ENCODE measurements at regions not wholly inside any gene's neighbourhood (a gene's known extent, or its start where the extent isn't known, plus 50 kb on each side); places are given as distances from the start of the nearest gene placed in this dataset.

DNA sequence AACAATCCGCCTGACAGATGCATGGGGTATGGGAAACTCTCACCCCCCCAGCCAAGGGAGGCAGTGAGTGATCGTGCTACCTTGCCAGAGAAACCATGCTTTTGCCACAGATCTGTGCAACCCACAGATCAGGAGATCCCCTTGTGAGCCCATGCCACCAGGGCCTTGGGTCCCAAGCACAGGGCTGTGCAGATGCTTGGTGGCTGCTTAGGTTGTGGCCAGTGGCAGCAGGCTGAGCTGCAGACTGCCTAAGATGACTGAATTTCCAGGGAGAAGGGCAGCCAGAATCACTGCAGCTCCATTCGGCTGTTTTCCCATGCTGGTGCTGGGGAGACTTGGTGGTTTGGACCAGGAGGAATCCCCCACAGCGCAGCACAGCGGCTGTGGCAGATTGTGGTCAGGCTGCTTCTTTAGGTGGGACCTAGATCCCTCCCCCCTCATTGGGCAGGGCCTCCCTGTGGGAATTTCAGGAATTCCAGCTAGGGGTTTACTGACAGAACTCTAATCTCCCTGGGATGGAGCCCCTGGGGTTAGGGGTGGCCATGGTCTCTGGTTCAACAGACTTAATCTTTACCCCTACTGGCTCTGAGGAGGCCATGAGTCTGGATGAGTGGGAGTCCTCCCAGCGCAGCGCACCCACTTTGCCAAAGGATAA is 264.6 kb upstream of the DAAM1 start:
- no peaks in the 10 kb centered on the region for H3K27me3 ChIP-seq (ENCODE audit: control insufficient read depth in 1 of 2, insufficient read depth in 2 of 2, low read length in 2 of 2)
- H3K36me3 ChIP-seq (ENCODE audit: control insufficient read depth in 2 of 2, insufficient read depth in 2 of 2, low read length in 1 of 2) = no peaks in the 10 kb centered on the region
- H3K27ac ChIP-seq (ENCODE audit: low read depth in 2 of 2, low read length in 1 of 2) = no peak overlapping the region
- H3K4me3 ChIP-seq (ENCODE audit: low read depth in 1 of 2, low read length in 2 of 2) = no peak overlapping the region
- 75 to 76% methylated on average over 7 of the region's 7 CpGs for WGBS, 2 donors
- no peaks in the 10 kb centered on the region for H3K9me3 ChIP-seq (ENCODE audit: control insufficient read depth in 2 of 2, insufficient read depth in 1 of 2, low read depth in 1 of 2, low read length in 1 of 2)
- H3K4me1 ChIP-seq (ENCODE audit: control insufficient read depth in 2 of 2, insufficient read depth in 2 of 2, low read length in 1 of 2) = no peaks in the 10 kb centered on the region

DNA sequence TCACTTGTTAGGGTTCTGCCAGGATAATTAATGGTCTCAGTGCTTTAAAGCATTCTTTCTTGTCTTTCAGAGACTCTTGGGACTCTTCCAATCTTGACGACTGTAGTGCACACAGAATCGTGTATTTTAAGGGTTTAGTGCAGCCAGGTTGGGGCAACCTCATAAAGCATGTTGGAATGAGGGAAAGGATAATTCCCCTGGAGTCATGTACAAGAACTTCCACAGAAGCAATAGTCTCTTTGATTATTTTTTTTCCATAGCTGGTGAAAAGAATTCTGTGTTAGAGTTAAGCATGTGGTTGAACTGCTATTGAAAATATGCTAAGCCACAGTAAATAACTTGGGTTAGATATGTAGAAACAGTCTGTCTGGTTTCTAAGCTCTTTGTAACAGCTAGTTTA is 246.8 kb upstream of the DAAM1 start:
- peaks cover 0 to 7% of the 10 kb centered on the region in 2 donors for H3K9me3 ChIP-seq (ENCODE audit: control insufficient read depth in 2 of 2, insufficient read depth in 1 of 2, low read depth in 1 of 2, low read length in 1 of 2)
- WGBS, 2 donors = 16 to 24% methylated on average over 2 of the region's 2 CpGs
- H3K27ac ChIP-seq (ENCODE audit: low read depth in 2 of 2, low read length in 1 of 2) = no peak overlapping the region
- no peak overlapping the region for H3K4me3 ChIP-seq (ENCODE audit: low read depth in 1 of 2, low read length in 2 of 2)
- H3K4me1 ChIP-seq (ENCODE audit: control insufficient read depth in 2 of 2, insufficient read depth in 2 of 2, low read length in 1 of 2) = no peaks in the 10 kb centered on the region
- H3K27me3 ChIP-seq (ENCODE audit: control insufficient read depth in 1 of 2, insufficient read depth in 2 of 2, low read length in 2 of 2) = no peaks in the 10 kb centered on the region
- H3K36me3 ChIP-seq (ENCODE audit: control insufficient read depth in 2 of 2, insufficient read depth in 2 of 2, low read length in 1 of 2) = no peaks in the 10 kb centered on the region

DNA sequence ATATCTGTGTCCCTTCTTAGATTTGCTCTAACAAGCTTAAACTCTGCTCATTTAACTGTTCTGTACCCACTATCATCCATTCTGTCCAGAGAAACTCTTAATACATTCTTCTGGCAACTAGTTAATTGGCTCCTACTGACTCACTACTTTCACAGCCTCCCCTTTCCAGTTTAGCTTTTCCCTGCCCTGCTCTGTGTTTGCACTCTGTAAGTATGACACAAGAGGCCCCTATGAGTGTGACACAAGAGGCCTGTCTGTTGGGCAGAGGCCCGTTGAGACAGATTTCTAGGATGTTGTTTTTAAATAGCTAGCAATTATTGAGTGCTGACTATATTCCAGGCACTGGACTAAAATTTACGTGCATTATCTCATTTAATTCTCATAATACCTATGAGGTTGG is 246.0 kb upstream of the DAAM1 start:
- Histone ChIP-seq H3K4me3 (ENCODE audit: low read depth in 1 of 2, low read length in 2 of 2) (no peak overlapping the region), H3K27me3 (ENCODE audit: control insufficient read depth in 1 of 2, insufficient read depth in 2 of 2, low read length in 2 of 2) (no peaks in the 10 kb centered on the region), H3K36me3 (ENCODE audit: control insufficient read depth in 2 of 2, insufficient read depth in 2 of 2, low read length in 1 of 2) (no peaks in the 10 kb centered on the region), H3K9me3 (ENCODE audit: control insufficient read depth in 2 of 2, insufficient read depth in 1 of 2, low read depth in 1 of 2, low read length in 1 of 2) (peaks cover 0 to 7% of the 10 kb centered on the region in 2 donors), H3K4me1 (ENCODE audit: control insufficient read depth in 2 of 2, insufficient read depth in 2 of 2, low read length in 1 of 2) (no peaks in the 10 kb centered on the region), H3K27ac (ENCODE audit: low read depth in 2 of 2, low read length in 1 of 2) (no peak overlapping the region)
- 60% methylated on average over 2 of the region's 2 CpGs for WGBS, 2 donors

DNA sequence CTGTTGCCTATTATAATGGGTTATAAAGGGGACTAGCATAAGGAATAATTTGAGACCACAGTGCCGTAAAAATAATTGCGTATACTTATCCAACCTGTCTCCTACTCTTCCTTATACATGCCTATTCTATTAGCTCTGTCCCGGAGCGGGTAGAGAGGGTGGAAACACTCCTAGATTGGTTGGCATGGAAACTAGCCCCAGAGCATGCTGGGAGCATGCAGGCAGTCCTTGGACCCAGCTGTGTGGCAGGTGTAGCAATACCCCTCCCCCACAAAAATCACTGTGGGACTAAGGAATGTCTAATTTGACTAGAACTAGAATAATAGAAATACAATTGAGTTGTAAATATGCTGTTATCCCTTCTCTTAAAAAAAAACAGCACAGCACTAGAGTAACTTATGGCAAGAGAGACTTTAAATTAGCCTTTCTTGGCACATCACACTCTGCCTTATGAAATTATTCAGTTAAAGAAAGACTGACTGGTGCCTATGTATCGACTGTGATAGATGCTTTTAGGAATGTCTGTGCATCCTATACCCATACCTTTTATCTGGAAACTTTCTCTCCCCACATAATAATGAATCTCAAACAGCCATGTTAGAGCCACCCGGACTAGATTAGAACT is 244.0 kb upstream of the DAAM1 start:
- Histone ChIP-seq H3K27ac (ENCODE audit: low read depth in 2 of 2, low read length in 1 of 2) (no peak overlapping the region), H3K27me3 (ENCODE audit: control insufficient read depth in 1 of 2, insufficient read depth in 2 of 2, low read length in 2 of 2) (no peaks in the 10 kb centered on the region), H3K9me3 (ENCODE audit: control insufficient read depth in 2 of 2, insufficient read depth in 1 of 2, low read depth in 1 of 2, low read length in 1 of 2) (peaks cover 0 to under 1% of the 10 kb centered on the region in 2 donors), H3K4me1 (ENCODE audit: control insufficient read depth in 2 of 2, insufficient read depth in 2 of 2, low read length in 1 of 2) (no peaks in the 10 kb centered on the region), H3K36me3 (ENCODE audit: control insufficient read depth in 2 of 2, insufficient read depth in 2 of 2, low read length in 1 of 2) (no peaks in the 10 kb centered on the region), H3K4me3 (ENCODE audit: low read depth in 1 of 2, low read length in 2 of 2) (no peak overlapping the region)
- 63 to 81% methylated on average over 6 of the region's 6 CpGs for WGBS, 2 donors

DNA sequence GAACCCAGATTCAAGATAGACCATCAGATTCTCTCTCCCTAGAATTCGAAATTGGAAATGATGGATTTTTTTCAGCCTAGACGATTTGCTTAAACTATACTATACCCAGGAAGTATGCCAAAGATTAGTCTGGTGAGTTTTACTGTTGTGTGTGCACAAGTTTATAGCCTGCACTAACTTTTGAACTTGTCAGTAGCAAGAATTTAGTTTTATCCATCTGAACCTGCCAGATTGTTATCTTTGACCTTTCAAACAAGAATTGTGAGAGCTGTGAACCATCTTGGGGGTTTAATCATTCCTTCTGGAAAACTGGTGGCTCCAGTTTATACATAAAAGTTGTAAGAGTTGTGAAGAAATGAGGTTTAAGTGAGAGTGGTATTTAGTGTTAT is 243.5 kb upstream of the DAAM1 start:
- no peaks in the 10 kb centered on the region for H3K36me3 ChIP-seq (ENCODE audit: control insufficient read depth in 2 of 2, insufficient read depth in 2 of 2, low read length in 1 of 2)
- no peaks in the 10 kb centered on the region for H3K4me1 ChIP-seq (ENCODE audit: control insufficient read depth in 2 of 2, insufficient read depth in 2 of 2, low read length in 1 of 2)
- H3K27ac ChIP-seq (ENCODE audit: low read depth in 2 of 2, low read length in 1 of 2) = no peak overlapping the region
- no peak overlapping the region for H3K4me3 ChIP-seq (ENCODE audit: low read depth in 1 of 2, low read length in 2 of 2)
- no peaks in the 10 kb centered on the region for H3K27me3 ChIP-seq (ENCODE audit: control insufficient read depth in 1 of 2, insufficient read depth in 2 of 2, low read length in 2 of 2)
- H3K9me3 ChIP-seq (ENCODE audit: control insufficient read depth in 2 of 2, insufficient read depth in 1 of 2, low read depth in 1 of 2, low read length in 1 of 2) = no peaks in the 10 kb centered on the region
- WGBS, 2 donors = 46 to 54% methylated on average over 2 of the region's 2 CpGs

DNA sequence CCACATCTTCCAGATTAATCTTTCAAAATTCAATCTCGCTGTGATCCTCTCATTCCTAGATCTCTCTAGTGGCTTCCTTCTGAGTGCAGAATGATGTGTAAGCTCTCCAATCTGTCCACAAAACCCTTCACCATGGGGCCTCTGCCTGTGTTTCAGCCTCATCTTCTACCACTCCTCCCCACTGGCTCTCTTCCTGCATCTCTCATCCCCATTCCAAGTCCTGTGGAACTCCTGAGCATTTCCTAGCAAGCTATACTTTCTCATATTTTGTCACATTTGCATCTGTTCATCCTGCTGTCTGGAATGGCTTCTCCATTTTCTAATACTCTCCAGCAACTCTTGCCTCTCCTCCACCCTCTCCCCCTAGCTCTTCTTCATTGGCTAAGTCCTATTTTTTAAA is 242.0 kb upstream of the DAAM1 start:
- no peaks in the 10 kb centered on the region for H3K4me1 ChIP-seq (ENCODE audit: control insufficient read depth in 2 of 2, insufficient read depth in 2 of 2, low read length in 1 of 2)
- H3K27me3 ChIP-seq (ENCODE audit: control insufficient read depth in 1 of 2, insufficient read depth in 2 of 2, low read length in 2 of 2) = no peaks in the 10 kb centered on the region
- H3K9me3 ChIP-seq (ENCODE audit: control insufficient read depth in 2 of 2, insufficient read depth in 1 of 2, low read depth in 1 of 2, low read length in 1 of 2) = no peaks in the 10 kb centered on the region
- H3K36me3 ChIP-seq (ENCODE audit: control insufficient read depth in 2 of 2, insufficient read depth in 2 of 2, low read length in 1 of 2) = no peaks in the 10 kb centered on the region
- no peak overlapping the region for H3K4me3 ChIP-seq (ENCODE audit: low read depth in 1 of 2, low read length in 2 of 2)
- WGBS, 2 donors = 82 to 87% methylated on average over 1 of the region's 1 CpG
- no peak overlapping the region for H3K27ac ChIP-seq (ENCODE audit: low read depth in 2 of 2, low read length in 1 of 2)

DNA sequence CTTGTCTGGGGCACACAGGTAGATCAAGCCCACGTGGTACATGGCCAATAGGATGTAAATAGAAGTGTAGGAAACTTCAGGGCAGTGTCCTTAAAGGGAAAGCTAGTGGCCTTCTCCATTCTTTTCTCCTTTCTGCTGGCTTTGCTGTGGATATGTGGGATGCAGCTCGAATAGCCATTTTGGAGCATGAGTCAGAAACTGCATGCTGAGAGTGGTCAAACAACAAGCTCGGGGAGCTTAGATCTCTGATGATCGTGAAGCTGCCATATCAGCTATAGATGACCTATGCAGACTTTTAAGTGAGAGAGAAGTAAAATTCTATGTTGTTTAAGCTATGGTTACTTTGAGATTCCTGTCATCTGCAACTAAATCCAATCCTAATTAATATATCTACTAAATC is 241.3 kb upstream of the DAAM1 start:
- no peak overlapping the region for H3K27ac ChIP-seq (ENCODE audit: low read depth in 2 of 2, low read length in 1 of 2)

DNA sequence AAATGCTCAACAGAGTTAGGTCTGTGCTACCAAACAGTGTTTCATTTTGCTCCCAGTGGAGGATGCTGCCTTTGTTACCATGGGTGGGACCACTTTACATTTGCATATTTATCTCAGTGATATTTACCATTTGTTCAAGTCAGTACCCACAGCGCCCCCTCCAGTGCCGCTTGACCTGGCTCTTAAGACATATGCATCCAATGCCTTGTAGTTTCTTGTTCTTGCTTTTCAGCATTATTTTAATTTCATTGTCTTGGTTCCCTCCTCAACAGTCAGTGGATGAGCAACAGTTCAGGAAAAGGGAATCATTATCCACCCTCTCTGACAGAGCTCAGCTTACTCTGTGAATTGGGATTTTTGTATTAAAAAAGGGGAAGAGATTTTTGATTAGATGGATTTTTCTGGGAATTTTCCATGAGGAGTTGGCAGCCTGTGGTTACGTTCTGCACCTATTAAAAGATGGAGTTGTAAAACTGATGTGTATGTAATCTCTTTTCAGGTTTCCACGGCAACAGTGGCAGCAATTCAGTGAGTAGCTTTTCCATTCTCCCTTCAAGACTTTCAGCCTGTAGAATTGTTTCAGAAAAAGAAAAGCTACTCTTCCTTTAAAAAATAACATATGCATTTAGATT is 240.5 kb upstream of the DAAM1 start:
- 62 to 74% methylated on average over 4 of the region's 4 CpGs for WGBS, 2 donors
- Histone ChIP-seq H3K4me3 (ENCODE audit: low read depth in 1 of 2, low read length in 2 of 2) (no peak overlapping the region), H3K4me1 (ENCODE audit: control insufficient read depth in 2 of 2, insufficient read depth in 2 of 2, low read length in 1 of 2) (no peaks in the 10 kb centered on the region), H3K27ac (ENCODE audit: low read depth in 2 of 2, low read length in 1 of 2) (no peak overlapping the region), H3K36me3 (ENCODE audit: control insufficient read depth in 2 of 2, insufficient read depth in 2 of 2, low read length in 1 of 2) (no peaks in the 10 kb centered on the region), H3K9me3 (ENCODE audit: control insufficient read depth in 2 of 2, insufficient read depth in 1 of 2, low read depth in 1 of 2, low read length in 1 of 2) (no peaks in the 10 kb centered on the region), H3K27me3 (ENCODE audit: control insufficient read depth in 1 of 2, insufficient read depth in 2 of 2, low read length in 2 of 2) (no peaks in the 10 kb centered on the region)

More for the DNA sequence above, 241.3 kb upstream of the DAAM1 start:
- Histone ChIP-seq H3K4me1 (ENCODE audit: control insufficient read depth in 2 of 2, insufficient read depth in 2 of 2, low read length in 1 of 2) (no peaks in the 10 kb centered on the region), H3K27me3 (ENCODE audit: control insufficient read depth in 1 of 2, insufficient read depth in 2 of 2, low read length in 2 of 2) (no peaks in the 10 kb centered on the region), H3K4me3 (ENCODE audit: low read depth in 1 of 2, low read length in 2 of 2) (no peak overlapping the region), H3K36me3 (ENCODE audit: control insufficient read depth in 2 of 2, insufficient read depth in 2 of 2, low read length in 1 of 2) (no peaks in the 10 kb centered on the region), H3K9me3 (ENCODE audit: control insufficient read depth in 2 of 2, insufficient read depth in 1 of 2, low read depth in 1 of 2, low read length in 1 of 2) (no peaks in the 10 kb centered on the region)
- 71 to 74% methylated on average over 4 of the region's 4 CpGs for WGBS, 2 donors

DNA sequence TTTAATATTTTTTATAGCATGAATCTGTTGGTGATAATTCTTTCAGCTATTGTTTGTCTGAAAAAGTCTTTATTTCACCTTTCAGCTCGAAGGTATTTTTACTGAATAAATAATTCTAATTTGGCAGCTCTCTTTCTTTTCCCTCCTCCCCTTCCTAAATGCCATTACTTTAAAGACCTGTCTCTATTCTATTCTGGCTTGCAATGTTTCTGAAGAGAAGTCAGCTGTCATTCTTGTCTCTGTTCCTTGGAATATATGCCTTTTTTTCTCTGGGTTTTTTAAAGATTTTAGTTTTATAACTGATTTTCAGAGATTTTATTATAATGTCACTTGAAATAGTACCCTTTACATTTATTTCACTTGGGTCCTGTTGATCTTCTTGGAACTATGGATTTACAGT is 237.9 kb upstream of the DAAM1 start:
- Histone ChIP-seq H3K9me3 (ENCODE audit: control insufficient read depth in 2 of 2, insufficient read depth in 1 of 2, low read depth in 1 of 2, low read length in 1 of 2) (no peaks in the 10 kb centered on the region), H3K27ac (ENCODE audit: low read depth in 2 of 2, low read length in 1 of 2) (no peak overlapping the region), H3K4me1 (ENCODE audit: control insufficient read depth in 2 of 2, insufficient read depth in 2 of 2, low read length in 1 of 2) (no peaks in the 10 kb centered on the region), H3K4me3 (ENCODE audit: low read depth in 1 of 2, low read length in 2 of 2) (no peak overlapping the region), H3K27me3 (ENCODE audit: control insufficient read depth in 1 of 2, insufficient read depth in 2 of 2, low read length in 2 of 2) (no peaks in the 10 kb centered on the region), H3K36me3 (ENCODE audit: control insufficient read depth in 2 of 2, insufficient read depth in 2 of 2, low read length in 1 of 2) (no peaks in the 10 kb centered on the region)
- 57 to 67% methylated on average over 1 of the region's 1 CpG for WGBS, 2 donors

DNA sequence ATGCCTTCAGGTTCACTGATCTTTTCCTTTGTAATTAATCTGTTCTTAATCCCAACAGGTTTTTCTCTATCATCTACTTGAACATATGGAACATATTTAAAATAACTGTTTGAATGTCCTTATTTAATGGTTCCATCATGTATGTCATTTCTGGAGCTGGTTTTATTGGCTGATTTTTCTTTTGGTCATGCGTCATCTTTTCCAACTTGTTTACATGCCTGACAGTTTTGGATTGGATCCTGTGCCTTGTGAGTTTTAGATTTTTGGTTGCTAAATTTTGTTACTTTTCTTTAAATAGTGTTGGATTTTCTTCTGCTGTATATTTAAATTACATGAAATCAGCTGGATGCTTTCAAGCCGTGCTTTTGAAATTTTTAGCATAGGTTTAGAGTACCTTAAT is 237.3 kb upstream of the DAAM1 start:
- 83% methylated on average over 2 of the region's 2 CpGs for WGBS, 2 donors

More for the DNA sequence above, 237.3 kb upstream of the DAAM1 start:
- H3K4me3 ChIP-seq (ENCODE audit: low read depth in 1 of 2, low read length in 2 of 2) = no peak overlapping the region
- no peaks in the 10 kb centered on the region for H3K27me3 ChIP-seq (ENCODE audit: control insufficient read depth in 1 of 2, insufficient read depth in 2 of 2, low read length in 2 of 2)
- no peak overlapping the region for H3K27ac ChIP-seq (ENCODE audit: low read depth in 2 of 2, low read length in 1 of 2)
- H3K4me1 ChIP-seq (ENCODE audit: control insufficient read depth in 2 of 2, insufficient read depth in 2 of 2, low read length in 1 of 2) = no peaks in the 10 kb centered on the region
- H3K36me3 ChIP-seq (ENCODE audit: control insufficient read depth in 2 of 2, insufficient read depth in 2 of 2, low read length in 1 of 2) = no peaks in the 10 kb centered on the region
- H3K9me3 ChIP-seq (ENCODE audit: control insufficient read depth in 2 of 2, insufficient read depth in 1 of 2, low read depth in 1 of 2, low read length in 1 of 2) = no peaks in the 10 kb centered on the region

Measured in esophagus (tissue), 2 donors.